Forelimb muscle (tissue), 1 donor: ENCODE measurements at regions not wholly inside any gene's neighbourhood (a gene's known extent, or its start where the extent isn't known, plus 50 kb on each side); places are given as distances from the start of the nearest gene placed in this dataset.

Source experiments
- DNase-seq: peaks from one replicate; pipeline ENCODE4 v3.0.0-alpha.2; 2013; ENCODE audit warnings: low read depth

DNA sequence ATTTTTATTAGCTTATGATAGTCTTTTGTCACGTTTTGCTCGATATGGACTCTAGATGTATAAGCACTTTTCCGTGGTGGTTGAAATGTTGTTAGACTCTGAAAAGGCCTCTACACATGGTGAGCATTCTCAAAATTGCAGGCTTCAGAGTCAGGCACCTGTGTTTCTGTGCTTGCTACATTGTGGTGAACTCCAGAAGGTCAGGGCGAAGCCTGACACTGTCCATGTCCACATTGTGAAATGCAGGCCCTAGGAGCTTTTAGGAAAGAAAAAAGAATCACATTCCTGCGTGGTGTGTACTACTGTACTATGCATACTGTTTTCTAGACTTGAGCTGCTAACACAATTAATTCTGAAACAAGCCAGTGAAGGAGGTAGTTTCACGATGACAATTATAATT is 86.3 kb downstream of the HS3ST1 start:
- DNase-seq = no peak

DNA sequence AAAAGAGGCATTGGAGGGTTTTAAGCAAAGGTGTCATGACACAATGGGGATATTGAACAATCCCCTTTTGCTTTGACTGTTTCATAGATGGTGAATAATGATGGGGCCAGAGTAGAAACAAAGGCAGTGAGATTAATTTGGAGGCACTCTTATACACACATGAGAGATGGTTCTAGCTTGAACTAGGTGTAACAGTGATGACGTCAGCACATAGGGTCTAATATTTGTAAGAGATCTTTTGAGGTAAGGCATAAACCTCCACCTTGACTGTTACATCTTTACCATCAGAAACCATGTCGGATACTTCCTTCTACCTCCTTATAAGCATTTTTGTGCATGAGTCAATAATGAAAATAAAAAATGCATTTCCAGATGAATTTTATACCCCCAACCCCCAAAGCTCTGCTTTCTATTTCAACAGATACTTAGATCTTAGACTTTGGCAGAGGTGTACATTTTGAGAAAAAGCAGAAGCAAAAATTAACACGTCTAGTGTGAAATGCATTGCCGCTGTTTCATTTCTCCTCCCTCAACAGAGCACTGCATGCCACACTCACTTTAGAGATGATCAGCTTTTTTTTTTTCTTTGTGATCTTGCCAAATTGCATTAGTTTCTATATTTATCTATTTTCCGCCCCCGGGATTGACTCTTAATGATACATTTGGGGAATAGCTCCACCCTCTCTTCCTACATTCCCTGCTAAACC is 87.2 kb downstream of the HS3ST1 start:
- DNase-seq = no peak

DNA sequence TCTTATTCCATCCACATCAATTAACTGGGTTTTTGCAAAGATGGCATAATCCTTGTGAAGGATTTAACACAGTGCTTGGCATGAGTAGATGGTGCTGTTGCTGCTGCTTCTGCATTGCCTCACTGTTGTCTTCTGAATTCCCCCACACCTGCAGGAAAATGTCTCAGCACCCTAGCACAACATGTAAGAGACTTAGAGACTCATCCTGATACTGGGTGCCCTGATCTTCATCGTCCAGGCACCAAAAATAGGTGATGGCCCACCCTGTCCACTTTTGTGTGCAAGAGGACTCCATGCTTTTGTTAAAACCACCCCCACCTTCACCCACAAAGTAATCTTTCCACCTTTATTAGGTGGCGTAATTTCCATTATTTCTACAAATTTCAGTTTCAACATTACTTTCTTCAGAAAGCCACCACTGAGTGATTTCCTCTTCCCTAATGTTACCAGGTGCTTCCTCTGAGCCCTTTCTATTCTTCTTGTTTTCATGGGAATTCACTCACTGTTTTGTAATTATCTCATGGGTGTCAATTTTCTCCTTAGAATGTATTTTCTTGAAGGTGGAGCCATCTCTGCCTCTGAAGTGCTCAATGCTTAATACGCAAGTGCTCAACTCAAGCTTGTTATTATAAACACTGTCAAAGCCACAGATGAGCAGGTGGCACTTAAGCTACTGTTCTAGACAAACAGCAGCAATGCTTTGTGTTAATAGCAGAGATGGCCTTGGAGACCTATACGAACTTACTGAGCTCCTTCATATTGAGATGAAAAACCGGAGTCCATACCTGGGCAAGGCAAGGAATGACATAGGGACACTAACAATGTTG is 89.5 kb downstream of the HS3ST1 start:
- DNase-seq = no peak

DNA sequence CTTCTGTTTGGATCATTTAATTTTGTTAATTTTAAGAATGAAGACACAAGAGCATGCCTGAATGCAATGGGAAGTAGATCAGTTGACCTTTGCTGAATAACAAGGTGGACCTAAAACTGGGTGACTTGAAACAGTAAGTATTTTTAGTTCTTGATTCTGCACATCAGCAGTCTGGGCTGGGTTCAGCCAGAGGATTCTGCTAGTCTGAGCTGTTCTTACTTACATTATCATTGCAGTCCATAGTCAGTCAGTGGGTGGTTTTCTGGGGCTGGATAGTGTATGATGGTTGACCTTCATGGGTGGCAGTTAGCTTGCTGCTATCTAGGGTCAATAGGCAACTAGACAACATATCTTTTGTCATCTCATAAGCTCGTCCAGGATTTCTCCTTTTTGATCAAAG is 91.4 kb downstream of the HS3ST1 start:
- DNase-seq = no peak

DNA sequence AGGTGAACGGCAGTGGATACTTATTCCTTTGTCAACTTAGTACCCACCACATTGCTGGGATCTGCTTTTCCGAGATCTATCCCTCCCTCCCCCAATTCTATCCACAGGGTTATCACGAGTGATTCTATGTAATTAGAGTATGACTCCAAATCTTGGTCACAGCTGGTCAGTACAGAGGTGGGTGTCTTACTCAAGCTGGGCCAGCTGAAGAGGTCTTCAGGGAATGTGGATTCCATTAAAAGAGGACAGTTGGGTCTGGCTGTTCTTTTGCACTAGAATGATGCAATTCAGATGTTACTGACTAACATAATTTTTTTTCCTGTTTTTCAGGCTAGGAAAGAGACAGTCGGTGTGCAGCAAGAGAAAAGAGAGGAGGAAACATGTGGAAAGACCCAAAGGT is 92.3 kb downstream of the HS3ST1 start:
- DNase-seq = no peak

DNA sequence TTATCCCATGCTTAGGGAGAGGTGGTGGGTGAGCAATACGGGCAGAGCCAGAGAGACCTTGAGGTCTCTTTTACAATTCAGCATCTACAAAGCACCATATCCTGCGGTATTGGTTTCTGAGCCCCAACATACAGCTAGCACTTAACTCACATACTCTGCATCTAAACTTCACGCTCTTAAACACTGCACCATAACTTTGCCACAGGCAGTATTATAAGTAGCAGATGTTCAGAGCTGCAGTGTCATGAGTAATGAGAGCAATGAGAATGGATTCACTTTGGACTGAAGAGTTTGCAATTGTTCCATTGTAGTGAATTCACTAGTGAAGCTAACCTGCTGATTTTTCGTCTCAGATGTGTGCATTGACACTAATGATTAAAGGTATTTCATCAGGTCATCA is 93.8 kb downstream of the HS3ST1 start:
- no peak for DNase-seq

DNA sequence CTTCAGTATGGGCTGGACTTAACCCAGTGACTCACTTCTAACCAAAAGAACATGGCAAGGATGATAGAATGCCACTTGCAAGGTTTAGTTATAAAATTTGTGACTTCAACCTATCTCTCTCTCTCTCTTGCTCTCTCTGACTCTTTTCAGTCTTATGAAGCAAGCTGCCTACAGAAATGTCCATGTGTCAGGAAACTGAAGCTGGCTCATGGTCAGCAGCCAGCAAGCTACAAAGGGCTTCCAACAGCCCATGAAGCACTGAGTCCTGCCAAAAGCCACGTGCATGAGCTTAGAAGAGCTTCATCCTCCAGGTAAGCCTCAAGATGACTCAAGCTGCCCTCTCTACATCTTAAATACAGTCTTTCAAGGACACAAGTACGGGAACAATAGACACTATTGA is 100.3 kb downstream of the HS3ST1 start:
- DNase-seq = no peak

DNA sequence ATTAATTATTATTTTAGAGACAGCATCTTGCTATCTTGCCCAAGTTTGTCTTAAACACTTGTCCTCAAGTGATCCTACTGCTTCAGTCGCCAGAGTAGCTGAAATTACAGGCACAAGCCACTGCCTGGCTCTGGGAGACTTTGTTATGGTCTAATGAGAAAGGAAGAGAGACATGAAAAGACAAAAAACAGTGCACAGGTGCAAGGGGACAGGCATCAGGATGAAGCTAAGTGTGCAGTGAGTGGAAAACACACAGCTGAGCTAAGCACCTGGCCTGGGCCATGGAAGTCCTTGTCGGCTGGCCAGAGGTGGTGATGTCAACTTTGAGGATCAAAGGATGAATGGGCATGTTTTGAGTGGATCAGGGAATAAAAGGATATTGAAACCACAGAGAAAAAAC is 102.7 kb downstream of the HS3ST1 start:
- DNase-seq = no peak

DNA sequence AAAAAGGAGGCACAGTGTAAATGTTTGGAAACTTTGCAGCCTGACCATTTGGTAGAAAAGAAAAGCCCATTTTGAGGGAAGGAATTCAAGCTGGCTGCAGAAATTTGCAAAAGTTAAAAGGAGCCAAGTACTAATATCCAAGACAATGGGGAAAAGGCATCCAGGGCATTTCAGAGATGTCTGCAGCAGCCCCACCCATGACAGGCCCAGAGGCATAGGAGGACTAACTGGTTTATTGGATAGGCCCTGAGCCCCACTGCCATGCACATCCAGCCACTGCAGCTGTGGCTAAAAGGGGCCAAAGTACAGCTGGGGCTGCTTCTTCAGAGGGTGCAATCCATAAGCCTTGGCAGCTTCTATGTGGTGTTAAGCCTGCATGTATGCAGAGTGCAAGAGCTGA is 104.9 kb downstream of the HS3ST1 start:
- no peak for DNase-seq

DNA sequence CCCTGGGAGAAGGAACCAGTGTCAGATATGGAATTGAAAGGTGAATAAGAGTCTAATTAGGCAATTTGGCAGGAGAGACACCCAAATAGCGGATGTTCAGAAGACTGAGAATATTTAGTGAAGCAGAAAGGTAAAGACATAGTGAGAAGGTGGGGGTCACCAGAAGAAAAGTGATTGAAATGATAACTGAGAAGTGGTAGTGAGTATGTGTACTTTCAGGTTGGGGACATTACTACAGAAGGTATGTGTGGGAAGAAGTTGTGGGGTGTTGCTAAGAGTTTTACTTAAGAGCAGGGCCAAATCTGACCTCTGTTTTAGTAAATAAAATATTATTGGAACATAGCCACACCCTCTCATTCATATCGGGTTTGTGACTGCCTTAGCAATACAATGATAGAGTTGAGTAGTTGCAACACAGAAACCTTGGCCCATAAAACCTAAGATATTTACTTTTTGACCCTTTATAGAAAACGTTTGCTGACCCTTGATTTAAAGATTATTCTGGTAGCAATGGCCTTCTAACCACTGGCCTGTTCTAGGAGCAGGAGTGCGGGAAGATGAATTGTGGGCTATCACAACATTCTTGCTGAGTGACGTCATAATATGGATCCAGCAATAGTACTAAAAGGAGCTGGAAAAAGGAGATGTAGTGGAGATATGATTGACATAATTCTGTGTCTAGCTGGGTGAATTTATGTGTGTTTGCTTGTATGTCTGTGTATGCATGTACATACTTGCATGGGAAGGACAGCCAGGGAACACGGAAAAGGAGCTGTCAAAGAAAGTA is 115.3 kb downstream of the HS3ST1 start:
- no peak for DNase-seq

DNA sequence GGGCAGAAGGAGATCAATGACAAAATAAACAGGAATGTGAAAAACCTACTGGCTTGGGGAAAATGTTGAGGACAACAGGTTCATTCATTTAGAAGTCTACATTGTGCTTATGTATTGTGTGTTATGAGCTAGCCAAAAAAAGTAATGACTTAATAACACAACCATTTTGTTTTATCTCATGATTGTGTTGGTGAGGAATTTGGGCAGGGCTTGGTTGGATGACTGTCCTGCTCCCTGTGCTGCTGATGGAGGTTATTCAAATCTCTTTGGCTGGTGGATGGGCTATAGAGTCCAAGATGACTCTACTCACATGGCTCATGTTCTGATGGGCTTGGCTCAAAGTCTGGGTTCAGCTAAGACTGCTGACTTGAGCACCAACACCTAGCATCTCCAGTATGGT is 116.3 kb downstream of the HS3ST1 start:
- DNase-seq = no peak

DNA sequence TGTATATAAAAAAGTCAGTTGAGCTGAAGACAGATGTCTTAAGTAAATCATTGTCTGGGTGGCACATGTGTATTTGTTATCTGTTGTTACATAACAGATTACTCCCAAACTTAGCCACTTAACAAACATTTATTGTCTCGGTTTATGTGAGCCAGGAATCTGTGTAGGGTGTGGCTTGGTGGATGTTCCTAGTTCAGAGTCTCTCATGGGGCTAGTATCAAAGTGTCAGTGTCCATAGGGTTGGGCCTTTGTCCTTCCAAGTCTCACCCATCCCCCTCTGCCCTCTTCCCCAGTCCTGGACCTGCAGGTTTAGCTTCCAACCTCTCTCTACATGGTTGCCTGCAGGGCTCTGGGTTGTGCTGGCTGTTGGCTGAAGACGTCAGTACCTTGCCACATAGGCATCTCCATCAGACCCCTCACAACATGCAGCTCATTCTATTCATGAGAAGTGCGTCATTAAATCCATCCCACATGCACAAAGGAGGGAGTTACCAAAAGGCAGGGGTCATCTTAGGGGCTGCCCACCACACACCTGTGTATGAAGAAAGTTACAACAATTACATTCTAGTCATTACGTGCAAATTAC is 127.5 kb downstream of the HS3ST1 start:
- DNase-seq = no peak

DNA sequence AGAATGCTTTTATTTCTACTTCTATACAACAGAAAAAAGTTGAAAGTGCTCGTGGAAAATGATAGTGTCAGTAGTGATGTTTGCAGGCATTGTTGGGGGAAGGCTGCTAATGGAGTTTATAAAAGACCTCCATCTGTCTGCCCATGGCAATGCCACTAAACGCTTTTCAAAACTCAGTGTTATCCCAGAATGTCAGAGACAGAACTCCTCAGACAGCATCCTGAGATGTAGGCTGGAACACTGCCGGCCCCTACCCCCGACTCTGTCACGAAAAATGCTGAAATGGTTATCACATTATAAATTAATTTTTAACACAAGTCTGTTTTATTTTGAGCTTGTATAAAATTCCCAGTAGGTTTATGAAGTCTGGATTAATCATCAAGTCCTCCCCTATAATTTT is 128.9 kb downstream of the HS3ST1 start:
- DNase-seq = no peak

DNA sequence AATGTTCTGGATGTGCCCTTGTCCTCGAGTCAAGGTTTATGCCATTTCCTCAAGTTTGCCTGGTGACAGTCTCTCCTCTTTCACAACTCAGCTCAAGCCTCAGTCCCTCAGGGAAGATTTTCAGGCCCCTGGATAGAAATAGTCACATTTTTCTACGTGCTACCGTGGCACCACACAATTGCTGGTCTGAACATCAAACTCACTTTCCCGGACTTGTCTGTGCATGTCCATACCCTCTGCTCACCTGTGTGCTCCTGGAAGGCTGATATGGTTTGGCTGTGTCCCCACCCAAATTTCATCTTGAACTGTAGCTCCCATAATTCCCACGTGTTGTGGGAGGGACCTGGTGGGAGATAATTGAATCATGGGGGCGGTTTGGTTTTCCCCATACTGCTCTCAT is 129.7 kb downstream of the HS3ST1 start:
- no peak for DNase-seq

DNA sequence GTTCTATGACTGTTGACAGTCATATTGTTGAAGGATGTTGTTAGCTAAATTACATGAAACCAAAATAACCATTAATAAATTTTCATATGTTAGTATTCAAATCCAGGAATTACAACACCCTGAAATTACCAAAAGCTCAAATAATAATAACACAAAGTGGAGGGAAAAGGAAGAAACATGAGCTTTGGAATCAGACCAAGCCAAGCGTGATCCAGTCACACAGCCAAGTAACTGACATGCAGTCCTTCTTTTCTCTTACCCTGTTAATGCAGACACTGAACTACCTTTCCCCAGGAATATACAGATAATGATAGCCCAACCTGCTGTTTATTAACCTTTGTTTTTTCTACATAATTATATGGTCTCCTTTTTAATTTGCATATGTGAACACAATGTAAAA is 130.2 kb downstream of the HS3ST1 start:
- DNase-seq = no peak

DNA sequence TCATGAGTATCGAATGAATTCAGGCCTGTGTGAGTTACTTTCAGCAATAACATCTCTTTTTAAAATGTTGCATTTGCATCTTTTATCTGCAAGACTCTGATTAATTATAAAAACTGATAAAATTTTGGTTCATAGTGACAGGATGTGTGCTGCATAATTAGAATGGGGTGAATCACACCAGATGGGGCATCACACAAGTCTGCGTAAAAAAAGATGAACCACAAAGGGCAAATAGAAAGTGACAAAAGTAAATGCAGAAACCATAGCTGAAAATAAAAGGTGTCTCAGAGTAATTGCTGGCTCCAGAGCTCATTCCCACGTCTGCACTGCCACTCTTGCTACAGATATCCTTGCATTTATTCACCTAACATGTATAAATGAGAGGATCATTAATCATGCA is 131.1 kb downstream of the HS3ST1 start:
- DNase-seq = no peak

DNA sequence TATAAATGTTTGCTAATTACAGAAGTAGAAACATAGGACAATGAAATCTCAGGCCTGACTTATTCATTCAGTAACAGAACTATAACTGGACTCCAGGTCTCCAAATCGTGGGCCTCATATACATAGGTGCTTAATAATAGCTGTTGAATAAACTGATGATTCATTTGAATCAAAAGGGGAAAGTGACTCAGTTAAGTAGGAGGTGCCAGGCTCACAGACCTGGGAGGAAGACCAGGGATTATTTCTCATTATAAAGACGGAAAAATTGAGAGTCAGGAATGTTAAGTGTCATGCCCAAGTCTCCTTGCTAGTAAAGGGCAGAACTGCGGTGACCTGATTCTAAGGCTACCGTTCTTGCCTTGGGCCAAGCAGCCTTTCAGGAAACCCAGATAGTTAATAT is 131.5 kb downstream of the HS3ST1 start:
- no peak for DNase-seq

DNA sequence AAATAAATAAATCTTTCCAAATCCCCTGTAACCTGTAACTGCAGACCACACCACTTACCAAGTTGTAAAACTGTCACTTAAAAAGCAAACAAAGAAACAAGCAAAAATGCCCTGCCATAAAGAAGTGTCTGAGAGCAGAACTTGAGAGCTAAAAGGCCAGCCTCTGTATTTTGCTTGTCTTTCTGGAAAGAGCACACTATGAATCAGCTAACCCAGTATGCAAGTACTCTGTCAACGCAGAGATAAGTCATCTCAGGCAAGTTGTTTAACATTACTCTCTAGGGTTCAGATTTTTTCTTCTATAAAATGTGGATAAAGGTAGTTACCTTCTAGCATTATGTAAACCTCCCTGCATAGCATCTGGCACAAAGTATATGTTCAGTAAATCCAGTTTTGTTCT is 134.8 kb downstream of the HS3ST1 start:
- no peak for DNase-seq

DNA sequence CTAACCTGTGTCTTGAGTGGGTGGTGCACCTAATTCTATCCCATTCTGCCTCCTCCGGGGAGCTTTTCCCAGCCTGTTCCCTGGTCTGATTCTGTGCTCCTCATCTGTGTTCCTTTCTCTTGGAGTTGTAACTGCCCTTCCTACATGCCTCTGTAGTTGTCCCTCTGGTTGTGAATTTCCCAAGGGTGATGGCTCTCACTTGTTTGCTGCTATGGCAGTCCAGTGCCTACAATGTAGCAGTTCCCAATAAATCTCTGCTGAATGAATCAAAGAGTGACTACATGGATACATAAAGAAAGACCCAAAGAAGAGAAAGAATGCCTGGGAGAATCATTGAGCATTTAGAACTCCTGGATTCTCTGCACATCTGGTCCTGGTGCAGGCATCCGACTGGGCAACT is 141.6 kb downstream of the HS3ST1 start:
- no peak for DNase-seq

DNA sequence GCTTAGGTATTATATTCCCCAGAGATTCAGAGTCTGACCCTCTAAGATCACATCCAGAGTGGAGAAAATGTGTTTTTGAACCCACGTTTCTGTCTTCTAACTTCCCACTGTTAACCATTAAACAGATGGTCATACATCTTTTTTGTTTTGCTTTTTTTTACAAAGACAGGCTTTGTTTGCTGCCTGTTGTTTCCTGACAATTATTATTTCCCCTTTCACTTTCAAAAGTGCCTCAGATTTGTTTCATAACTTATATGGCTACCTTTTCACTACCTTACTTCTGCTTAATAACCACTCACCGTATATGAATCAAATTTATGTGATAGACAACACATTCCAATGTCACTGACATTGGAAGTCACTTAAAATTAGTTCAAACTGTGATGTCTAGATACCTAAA is 142.2 kb downstream of the HS3ST1 start:
- no peak for DNase-seq

DNA sequence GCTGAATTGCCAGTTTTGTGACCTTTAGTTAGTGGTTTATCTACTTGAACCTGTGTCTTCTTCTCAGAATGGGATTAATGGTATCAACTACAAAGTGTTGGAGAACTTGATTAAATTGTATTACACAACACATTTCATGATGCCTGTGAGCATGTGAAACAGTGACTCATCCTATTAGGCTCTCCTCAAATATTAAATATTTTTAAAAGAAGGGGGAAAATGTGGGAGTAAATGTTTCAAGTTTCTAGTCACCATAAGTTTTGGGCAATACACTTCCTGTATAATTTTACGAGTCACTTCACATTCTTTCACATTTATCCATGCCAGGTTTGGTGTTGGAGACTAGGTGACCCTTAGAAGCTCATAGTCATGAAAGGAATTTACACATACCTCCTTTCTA is 147.0 kb downstream of the HS3ST1 start:
- DNase-seq = no peak

DNA sequence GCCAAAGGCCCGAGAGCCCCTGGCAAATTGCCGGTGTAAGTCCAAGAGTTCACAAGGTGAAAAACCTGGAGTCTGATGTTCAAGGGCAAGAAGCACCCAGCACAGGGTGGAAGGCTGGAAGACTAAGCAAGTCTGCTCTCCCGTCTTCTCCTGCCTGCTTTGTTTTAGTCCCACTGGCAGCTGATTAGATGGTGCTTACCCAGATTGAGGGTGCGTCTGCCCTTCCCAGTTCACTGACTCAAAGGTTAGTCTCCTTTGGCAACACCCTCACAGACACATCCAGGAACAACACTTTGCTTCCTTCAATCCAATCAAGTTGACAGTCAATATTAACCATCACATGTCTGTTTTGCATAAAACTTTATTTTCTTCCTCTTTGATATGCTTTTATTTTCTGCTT is 157.4 kb downstream of the HS3ST1 start:
- DNase-seq = no peak
